ENCODE measurements at regions not wholly inside any gene's neighbourhood (a gene's known extent, or its start where the extent isn't known, plus 50 kb on each side); places are given as distances from the start of the nearest gene placed in this dataset.

- ATAC-seq (ENCODE audit: low FRiP score) = no peak
- 46% methylated on average over 6 of the region's 6 CpGs for WGBS, 2 donors
- H3K9me3 ChIP-seq (ENCODE audit: control insufficient read depth, low read length) = no peaks in the 10 kb centered on the region
- H3K4me3 ChIP-seq (ENCODE audit: low read length in 2 of 2) = no peak overlapping the region
- H3K27me3 ChIP-seq (ENCODE audit: control insufficient read depth in 1 of 2, insufficient read depth in 2 of 2, low read length in 1 of 2) = no peaks in the 10 kb centered on the region
- no peaks in the 10 kb centered on the region for H3K4me1 ChIP-seq (ENCODE audit: control insufficient read depth in 1 of 2, insufficient read depth in 2 of 2, low read length in 2 of 2)
- H3K27ac ChIP-seq (ENCODE audit: low read depth in 1 of 2, low read length in 2 of 2) = no peak overlapping the region
- no peaks in the 10 kb centered on the region for H3K36me3 ChIP-seq (ENCODE audit: control insufficient read depth in 1 of 2, insufficient read depth in 2 of 2, low read length in 1 of 2)
- intact Hi-C loops (cut with DNase I) = no loop called here
- no peak for DNase-seq
Observed at GRCh38 chr21:16072737-16073136, 343.0 kb downstream of the USP25 start.

- no peak for ATAC-seq (ENCODE audit: low FRiP score)
- intact Hi-C loops (cut with DNase I) = no loop called here
- WGBS, 2 donors = 70% methylated on average over 2 of the region's 2 CpGs
Observed at GRCh38 chr21:16073586-16073985, 343.8 kb downstream of the USP25 start.

GRCh38 chr21:16074950-16075489, 345.2 kb downstream of the USP25 start:
- Histone ChIP-seq H3K27me3 (ENCODE audit: control insufficient read depth in 1 of 2, insufficient read depth in 2 of 2, low read length in 1 of 2) (no peaks in the 10 kb centered on the region), H3K36me3 (ENCODE audit: control insufficient read depth in 1 of 2, insufficient read depth in 2 of 2, low read length in 1 of 2) (no peaks in the 10 kb centered on the region), H3K9me3 (ENCODE audit: control insufficient read depth, low read length) (no peaks in the 10 kb centered on the region), H3K4me3 (ENCODE audit: low read length in 2 of 2) (no peak overlapping the region), H3K4me1 (ENCODE audit: control insufficient read depth in 1 of 2, insufficient read depth in 2 of 2, low read length in 2 of 2) (no peaks in the 10 kb centered on the region), H3K27ac (ENCODE audit: low read depth in 1 of 2, low read length in 2 of 2) (no peak overlapping the region)
- intact Hi-C loops (cut with DNase I) = no loop called here
- 83 to 87% methylated on average over 3 of the region's 3 CpGs for WGBS, 2 donors
- no peak for DNase-seq
- no peak for ATAC-seq (ENCODE audit: low FRiP score)

More at GRCh38 chr21:16073586-16073985, 343.8 kb downstream of the USP25 start:
- H3K4me3 ChIP-seq (ENCODE audit: low read length in 2 of 2) = no peak overlapping the region
- H3K4me1 ChIP-seq (ENCODE audit: control insufficient read depth in 1 of 2, insufficient read depth in 2 of 2, low read length in 2 of 2) = no peaks in the 10 kb centered on the region
- H3K27me3 ChIP-seq (ENCODE audit: control insufficient read depth in 1 of 2, insufficient read depth in 2 of 2, low read length in 1 of 2) = no peaks in the 10 kb centered on the region
- H3K36me3 ChIP-seq (ENCODE audit: control insufficient read depth in 1 of 2, insufficient read depth in 2 of 2, low read length in 1 of 2) = no peaks in the 10 kb centered on the region
- no peak for DNase-seq
- no peaks in the 10 kb centered on the region for H3K9me3 ChIP-seq (ENCODE audit: control insufficient read depth, low read length)
- no peak overlapping the region for H3K27ac ChIP-seq (ENCODE audit: low read depth in 1 of 2, low read length in 2 of 2)

- intact Hi-C loops (cut with DNase I) = no loop called here
- Histone ChIP-seq H3K27me3 (ENCODE audit: control insufficient read depth in 1 of 2, insufficient read depth in 2 of 2, low read length in 1 of 2) (no peaks in the 10 kb centered on the region), H3K36me3 (ENCODE audit: control insufficient read depth in 1 of 2, insufficient read depth in 2 of 2, low read length in 1 of 2) (no peaks in the 10 kb centered on the region), H3K4me1 (ENCODE audit: control insufficient read depth in 1 of 2, insufficient read depth in 2 of 2, low read length in 2 of 2) (no peaks in the 10 kb centered on the region), H3K9me3 (ENCODE audit: control insufficient read depth, low read length) (no peaks in the 10 kb centered on the region), H3K4me3 (ENCODE audit: low read length in 2 of 2) (no peak overlapping the region), H3K27ac (ENCODE audit: low read depth in 1 of 2, low read length in 2 of 2) (no peak overlapping the region)
- DNase-seq (no peak), ATAC-seq (ENCODE audit: low FRiP score) (no peak)
- WGBS, 2 donors = 95 to 96% methylated on average over 5 of the region's 5 CpGs
Observed at GRCh38 chr21:16075649-16076282, 346.0 kb downstream of the USP25 start.

GRCh38 chr21:16076465-16076864, 346.7 kb downstream of the USP25 start:
- DNase-seq = no peak
- H3K27me3 ChIP-seq (ENCODE audit: control insufficient read depth in 1 of 2, insufficient read depth in 2 of 2, low read length in 1 of 2) = no peaks in the 10 kb centered on the region
- no peak overlapping the region for H3K27ac ChIP-seq (ENCODE audit: low read depth in 1 of 2, low read length in 2 of 2)
- H3K36me3 ChIP-seq (ENCODE audit: control insufficient read depth in 1 of 2, insufficient read depth in 2 of 2, low read length in 1 of 2) = no peaks in the 10 kb centered on the region
- H3K4me1 ChIP-seq (ENCODE audit: control insufficient read depth in 1 of 2, insufficient read depth in 2 of 2, low read length in 2 of 2) = no peaks in the 10 kb centered on the region
- no peak for ATAC-seq (ENCODE audit: low FRiP score)
- no peaks in the 10 kb centered on the region for H3K9me3 ChIP-seq (ENCODE audit: control insufficient read depth, low read length)
- intact Hi-C loops (cut with DNase I) = no loop called here
- no peak overlapping the region for H3K4me3 ChIP-seq (ENCODE audit: low read length in 2 of 2)

- H3K27ac ChIP-seq (ENCODE audit: low read depth in 1 of 2, low read length in 2 of 2) = no peak overlapping the region
- no peaks in the 10 kb centered on the region for H3K9me3 ChIP-seq (ENCODE audit: control insufficient read depth, low read length)
- no peaks in the 10 kb centered on the region for H3K4me1 ChIP-seq (ENCODE audit: control insufficient read depth in 1 of 2, insufficient read depth in 2 of 2, low read length in 2 of 2)
- DNase-seq (no peak), ATAC-seq (ENCODE audit: low FRiP score) (no peak)
- intact Hi-C loops (cut with DNase I) = no loop called here
- no peak overlapping the region for H3K4me3 ChIP-seq (ENCODE audit: low read length in 2 of 2)
- H3K27me3 ChIP-seq (ENCODE audit: control insufficient read depth in 1 of 2, insufficient read depth in 2 of 2, low read length in 1 of 2) = no peaks in the 10 kb centered on the region
- no peaks in the 10 kb centered on the region for H3K36me3 ChIP-seq (ENCODE audit: control insufficient read depth in 1 of 2, insufficient read depth in 2 of 2, low read length in 1 of 2)
- WGBS, 2 donors = 96 to 97% methylated on average over 2 of the region's 2 CpGs
Observed at GRCh38 chr21:16078382-16078781, 348.6 kb downstream of the USP25 start.

- no peak for ATAC-seq (ENCODE audit: low FRiP score)
- intact Hi-C loops (cut with DNase I) = loop anchor here (5.0 to 10.0 kb wide), 3 partner anchors 247 to 1185 kb away; no protein-coding TSS in a partner anchor
- 98 to 100% methylated on average over 1 of the region's 1 CpG for WGBS, 2 donors
- Histone ChIP-seq H3K4me3 (ENCODE audit: low read length in 2 of 2) (no peak overlapping the region), H3K9me3 (ENCODE audit: control insufficient read depth, low read length) (no peaks in the 10 kb centered on the region), H3K27me3 (ENCODE audit: control insufficient read depth in 1 of 2, insufficient read depth in 2 of 2, low read length in 1 of 2) (no peaks in the 10 kb centered on the region), H3K4me1 (ENCODE audit: control insufficient read depth in 1 of 2, insufficient read depth in 2 of 2, low read length in 2 of 2) (no peaks in the 10 kb centered on the region), H3K27ac (ENCODE audit: low read depth in 1 of 2, low read length in 2 of 2) (no peak overlapping the region), H3K36me3 (ENCODE audit: control insufficient read depth in 1 of 2, insufficient read depth in 2 of 2, low read length in 1 of 2) (no peaks in the 10 kb centered on the region)
- DNase-seq = no peak
Observed at GRCh38 chr21:16079830-16080229, 350.0 kb downstream of the USP25 start.

GRCh38 chr21:16081304-16081703, 351.5 kb downstream of the USP25 start:
- intact Hi-C loops (cut with DNase I) = loop anchor here (5.0 to 10.0 kb wide), 3 partner anchors 246 to 1183 kb away; no protein-coding TSS in a partner anchor
- Histone ChIP-seq H3K27me3 (ENCODE audit: control insufficient read depth in 1 of 2, insufficient read depth in 2 of 2, low read length in 1 of 2) (no peaks in the 10 kb centered on the region), H3K9me3 (ENCODE audit: control insufficient read depth, low read length) (no peaks in the 10 kb centered on the region), H3K27ac (ENCODE audit: low read depth in 1 of 2, low read length in 2 of 2) (no peak overlapping the region), H3K36me3 (ENCODE audit: control insufficient read depth in 1 of 2, insufficient read depth in 2 of 2, low read length in 1 of 2) (no peaks in the 10 kb centered on the region), H3K4me1 (ENCODE audit: control insufficient read depth in 1 of 2, insufficient read depth in 2 of 2, low read length in 2 of 2) (no peaks in the 10 kb centered on the region), H3K4me3 (ENCODE audit: low read length in 2 of 2) (no peak overlapping the region)
- WGBS, 2 donors = 88 to 98% methylated on average over 2 of the region's 2 CpGs
- DNase-seq (no peak), ATAC-seq (ENCODE audit: low FRiP score) (no peak)

All from aorta (tissue), 5 donors.